ENCODE measurements at regions not wholly inside any gene's neighbourhood (a gene's known extent, or its start where the extent isn't known, plus 50 kb on each side); places are given as distances from the start of the nearest gene placed in this dataset.
A peak's percentile ranks its signal among the peaks of the same experiment; 100 is the strongest.
"Not testable (repeated sequence)": the region's sequence is repeated elsewhere in the genome, so short reads cannot be mapped to it uniquely, and the experiment has no call there.

DNA sequence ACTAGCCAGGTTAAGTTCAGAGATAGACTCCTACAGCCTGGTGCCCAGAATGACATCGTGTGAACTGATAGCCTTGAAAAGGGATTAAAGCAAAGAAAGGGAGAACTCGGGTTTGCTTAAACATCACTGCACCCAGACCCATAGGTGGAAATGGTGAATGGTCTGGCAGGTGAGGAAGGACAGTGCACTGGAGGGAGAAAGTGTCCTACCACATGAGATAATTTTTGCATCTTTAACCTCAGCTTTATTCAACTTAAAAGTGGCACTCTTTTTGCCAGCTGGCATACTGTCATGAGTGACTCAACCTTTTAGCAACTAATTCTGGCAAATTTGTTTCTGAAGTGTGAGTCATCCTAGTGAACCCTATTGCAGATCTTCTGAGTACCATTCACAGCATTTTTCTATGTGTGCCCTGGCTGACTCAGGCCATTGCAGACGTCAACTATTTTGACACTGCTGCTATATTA, 53.0 kb upstream of the DAPP1 start:
- DNase-seq (ENCODE audit: low read depth) = no peak

DNA sequence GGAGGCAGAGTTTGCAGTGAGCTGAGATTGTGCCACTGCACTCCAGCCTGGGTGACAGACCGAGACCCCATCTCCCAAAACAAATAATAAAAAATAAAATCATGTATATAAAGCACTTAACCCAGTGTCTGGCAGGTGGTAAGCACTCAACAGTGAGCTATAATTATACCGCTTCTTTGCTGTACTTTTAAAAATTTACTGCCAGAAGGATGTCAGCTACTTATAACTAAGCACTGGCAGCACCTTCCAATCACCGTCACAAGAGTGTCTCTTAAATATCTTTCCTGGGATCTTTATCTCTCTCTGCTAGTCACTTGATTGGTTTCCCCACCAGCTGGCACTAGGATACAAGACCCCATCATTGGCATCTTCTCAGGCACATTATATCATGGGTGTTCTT, 53.9 kb upstream of the DAPP1 start:
- DNase-seq (ENCODE audit: low read depth) = no peak

DNA sequence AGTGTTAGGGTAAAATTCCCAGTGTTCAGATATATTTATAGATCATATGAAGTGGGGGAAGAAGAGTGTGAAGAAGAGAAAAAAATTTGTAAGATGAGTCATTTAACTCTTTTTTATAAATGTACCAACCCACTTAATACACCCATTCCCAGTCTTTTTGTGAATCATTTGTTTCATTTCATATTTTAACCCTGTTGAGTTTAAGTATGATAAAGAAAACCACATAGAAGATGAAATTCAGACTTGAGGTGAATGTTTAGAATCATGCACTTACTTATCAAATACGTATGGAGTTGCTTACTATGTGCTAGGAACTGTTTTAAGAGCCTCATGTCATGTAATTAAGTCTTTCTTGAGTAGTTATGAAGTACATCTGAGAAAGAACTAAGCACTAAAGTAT, 56.6 kb upstream of the DAPP1 start:
- DNase-seq (ENCODE audit: low read depth) = no peak

DNA sequence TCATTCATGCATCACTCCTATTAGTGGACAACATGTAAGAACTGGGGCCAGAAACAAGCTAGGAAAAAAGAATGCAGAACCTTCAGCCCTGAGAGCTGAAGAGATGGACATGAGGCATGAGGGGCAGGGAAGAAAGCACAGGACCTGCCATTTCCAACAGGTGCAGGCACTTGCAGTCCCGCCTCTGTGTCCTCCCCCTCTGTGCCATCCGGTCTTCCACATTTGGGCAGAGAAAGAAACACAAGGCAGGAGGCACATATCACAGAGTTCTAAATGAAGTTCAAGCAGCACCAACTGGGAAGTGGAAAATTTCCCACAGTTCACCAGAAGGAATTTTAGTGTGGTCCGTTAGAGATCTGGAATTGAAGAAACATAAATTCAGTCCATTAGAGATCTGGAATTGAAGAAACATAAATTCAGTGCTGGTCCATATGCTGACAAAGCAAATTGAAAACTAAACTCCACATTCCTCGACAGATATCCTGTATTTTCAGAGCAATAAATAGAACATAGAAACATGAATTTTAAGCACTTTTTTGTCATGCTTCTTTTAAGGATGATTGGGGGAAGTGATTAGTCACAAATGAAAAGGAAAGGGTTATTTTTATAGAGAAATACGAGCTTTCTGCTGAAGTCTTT, 57.2 kb upstream of the DAPP1 start:
- DNase-seq (ENCODE audit: low read depth) = no peak

DNA sequence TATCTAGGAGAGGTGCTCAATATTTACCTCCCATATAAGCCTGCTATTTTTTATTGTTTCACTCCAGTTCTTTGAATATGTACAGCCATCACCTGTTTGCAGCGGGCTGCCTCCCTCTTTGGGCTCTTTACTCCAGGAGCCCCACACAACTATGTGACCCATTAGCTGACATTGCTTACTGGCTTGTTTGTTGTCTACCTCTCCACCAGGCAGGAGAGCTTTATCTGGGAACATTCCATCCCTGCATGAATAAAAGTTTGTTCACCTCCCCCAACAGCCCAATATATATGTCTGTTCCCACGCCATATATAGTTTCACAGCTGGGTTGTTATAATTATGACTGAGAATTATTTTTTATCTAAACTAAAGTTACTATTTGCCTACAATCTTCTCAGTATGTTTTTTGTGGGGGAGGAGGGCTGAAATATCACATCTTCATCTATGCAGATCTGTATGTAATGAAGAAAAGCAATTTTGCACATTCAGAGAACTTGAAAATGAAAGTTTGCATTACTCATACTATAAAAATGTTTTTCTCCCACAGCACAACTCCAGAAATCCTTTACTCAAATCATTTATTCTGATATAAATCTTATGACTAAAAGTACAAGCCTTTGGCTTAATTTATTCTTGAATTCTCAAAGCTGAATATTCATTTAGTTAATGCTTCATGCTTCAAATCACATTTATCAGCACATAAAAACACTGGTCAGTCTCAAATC, 61.2 kb upstream of the DAPP1 start:
- no peak for DNase-seq (ENCODE audit: low read depth)

DNA sequence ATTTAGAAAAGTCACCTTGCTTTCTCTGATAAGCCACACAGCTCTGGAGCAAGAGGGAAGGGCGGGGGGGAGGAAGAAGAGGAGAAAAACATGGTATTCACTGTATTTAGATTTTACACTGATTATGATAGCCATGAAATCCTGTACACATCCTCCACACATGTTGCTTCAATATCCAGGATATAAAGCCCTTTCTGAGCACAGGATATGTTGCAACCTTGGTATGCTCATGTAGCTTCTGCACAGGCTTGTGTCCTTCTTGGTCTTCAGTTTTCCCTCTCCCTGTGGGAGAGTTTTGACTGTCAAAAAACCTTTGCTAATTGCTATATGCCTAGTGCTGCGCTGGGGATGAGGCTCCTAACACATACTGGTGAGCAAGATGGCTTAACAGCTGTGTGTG, 61.9 kb upstream of the DAPP1 start:
- DNase-seq (ENCODE audit: low read depth) = no peak

DNA sequence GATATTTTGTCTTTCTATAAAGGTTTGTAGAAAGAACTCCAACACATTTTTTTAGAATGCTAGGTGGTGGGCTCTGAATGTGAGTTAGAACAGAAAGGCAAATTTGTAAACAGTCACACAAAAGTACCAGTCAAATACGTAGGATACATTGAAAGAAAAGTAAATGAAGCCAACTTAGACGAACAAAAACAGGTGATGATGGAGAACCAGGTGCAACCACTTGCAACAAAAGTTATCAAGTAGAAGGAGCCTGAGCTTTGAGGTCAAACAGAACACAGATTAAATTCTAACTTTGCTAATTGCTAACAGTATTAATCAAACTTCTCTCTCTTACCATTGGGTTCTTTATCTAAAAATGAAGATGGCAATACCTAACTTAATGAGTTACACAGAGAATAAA, 62.7 kb upstream of the DAPP1 start:
- DNase-seq (ENCODE audit: low read depth) = no peak

DNA sequence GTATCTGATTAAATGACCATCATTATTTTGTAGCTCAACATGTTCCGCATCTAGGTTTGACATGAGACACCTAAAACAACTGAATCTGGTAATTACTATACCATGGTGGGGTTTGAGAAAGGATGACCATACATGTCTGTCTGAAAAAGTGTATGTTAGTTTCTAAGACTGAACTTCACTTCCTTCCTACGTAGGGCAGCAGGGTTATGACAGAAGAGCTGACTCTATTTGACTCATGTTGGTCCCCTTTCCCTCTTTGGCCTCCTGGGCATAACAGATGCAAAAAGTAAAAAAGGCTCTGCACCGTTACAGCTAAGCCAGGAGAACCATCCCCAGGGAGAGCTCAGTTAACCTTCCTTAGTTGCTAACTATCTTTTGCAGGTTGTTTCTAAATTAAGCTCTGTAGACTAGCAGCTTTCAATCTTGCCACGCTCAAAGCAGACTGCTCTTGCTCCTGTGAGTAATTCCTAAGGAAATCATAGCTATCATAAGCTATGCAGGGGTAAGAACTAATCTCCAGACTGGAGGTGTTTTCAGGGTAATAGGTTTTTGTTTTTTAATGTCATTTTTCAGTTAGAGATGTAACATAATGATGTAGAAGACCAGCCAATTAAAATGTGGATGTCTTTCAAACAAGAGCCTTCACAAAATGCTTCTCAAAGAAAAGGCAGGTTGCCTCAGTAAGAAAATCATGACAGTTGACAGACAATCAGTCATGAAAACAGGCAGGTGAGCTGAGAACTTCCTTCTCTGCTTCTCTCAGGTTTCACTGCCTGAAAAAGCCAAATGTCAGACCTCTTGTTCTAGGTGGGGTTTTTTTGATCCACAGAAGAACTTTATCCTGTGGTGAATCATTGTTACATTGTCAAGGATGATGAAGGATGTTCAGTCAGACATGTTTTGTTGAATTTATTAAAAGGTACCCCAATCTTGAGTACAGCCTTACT, 66.9 kb upstream of the DAPP1 start:
- DNase-seq (ENCODE audit: low read depth) = no peak

DNA sequence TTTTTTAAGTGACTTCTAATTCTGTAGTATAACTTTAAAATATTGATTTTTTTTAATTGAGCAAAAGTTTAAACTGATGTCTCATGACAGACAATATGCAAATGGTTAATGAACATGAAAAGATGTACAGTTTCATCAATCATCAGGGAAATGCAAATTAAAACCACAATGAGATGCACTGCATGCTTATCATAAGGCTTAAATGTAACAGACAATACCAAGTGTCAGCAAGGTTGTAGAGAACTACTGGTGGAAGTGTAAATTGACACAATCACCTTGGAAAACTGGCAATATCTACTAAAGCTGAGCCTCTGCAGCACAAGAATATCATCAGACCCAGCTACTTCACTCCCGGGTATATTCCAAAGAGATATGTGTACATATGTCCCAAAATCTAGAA, 70.2 kb upstream of the DAPP1 start:
- DNase-seq (ENCODE audit: low read depth) = no peak

DNA sequence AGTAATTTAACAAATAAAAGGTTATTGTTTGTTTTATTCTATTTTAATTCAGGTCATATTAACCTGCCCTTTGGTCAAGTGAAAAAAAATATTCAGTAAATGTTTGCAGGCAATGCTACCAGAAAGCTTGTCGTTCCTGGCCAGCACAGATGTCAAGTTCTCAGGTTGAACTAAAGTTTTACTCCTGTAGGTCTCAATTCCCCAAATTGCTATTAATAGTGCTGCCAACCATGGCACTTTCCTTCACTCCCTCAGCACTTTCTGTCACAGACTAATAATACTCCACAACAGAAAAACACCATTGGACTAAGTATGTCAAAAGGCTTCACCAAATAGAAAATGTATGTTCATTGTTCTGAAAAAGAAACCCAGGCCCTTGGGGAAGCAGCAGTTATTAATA, 79.2 kb upstream of the C4orf54 start:
- DNase-seq (ENCODE audit: low read depth) = no peak

DNA sequence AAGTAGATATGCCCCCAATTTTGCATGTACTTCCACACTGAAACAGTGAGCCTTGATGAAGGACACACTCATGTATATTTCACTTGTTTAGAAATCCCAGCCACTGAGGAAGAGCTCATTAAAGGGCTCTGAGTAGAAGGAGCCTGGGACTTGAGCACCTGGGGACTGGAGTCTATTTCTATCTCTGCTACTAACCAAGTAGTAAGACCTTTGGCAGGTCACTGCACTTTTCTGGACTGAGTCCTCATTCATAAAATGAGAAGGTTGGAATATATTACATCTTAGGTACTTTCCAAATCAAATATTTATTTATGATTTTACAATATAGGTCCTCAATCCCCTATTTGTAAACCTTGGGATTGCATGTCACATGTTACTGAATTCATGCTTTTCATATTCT, 78.2 kb upstream of the C4orf54 start:
- DNase-seq (ENCODE audit: low read depth) = no peak

DNA sequence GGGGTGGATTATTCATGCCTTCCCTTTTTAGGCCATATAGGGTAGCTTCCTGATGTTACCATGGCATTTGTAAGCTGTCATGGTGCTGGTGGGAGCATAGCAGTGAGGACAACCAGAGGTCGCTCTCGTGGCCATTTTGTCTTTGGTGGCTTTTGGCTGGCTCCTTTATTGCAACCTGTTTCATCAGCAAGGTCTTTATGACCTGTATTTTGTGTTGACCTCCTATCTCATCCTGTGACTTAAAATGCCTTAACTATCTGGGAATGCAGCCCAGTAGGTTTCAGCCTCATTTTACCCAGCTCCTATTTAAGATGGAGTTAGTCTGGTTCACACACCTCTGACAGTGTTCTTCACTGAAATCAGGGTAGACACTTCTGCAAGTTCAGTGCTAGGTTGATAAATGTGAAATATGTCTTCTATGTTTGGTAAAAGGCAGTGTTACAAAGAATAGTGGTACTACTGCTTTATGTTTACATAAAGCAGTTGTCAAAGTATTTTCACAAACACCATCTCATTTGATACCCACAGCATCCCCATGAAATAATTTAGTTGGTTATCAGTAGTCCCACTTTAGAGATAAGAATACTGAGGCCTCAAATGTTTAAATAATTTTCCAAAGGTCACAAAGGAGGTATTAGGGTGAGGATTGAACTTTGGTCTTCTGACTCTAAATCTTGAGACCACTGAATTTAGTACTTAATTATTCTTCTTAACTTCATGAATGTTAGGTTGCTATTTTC, 77.1 kb upstream of the C4orf54 start:
- DNase-seq (ENCODE audit: low read depth) = no peak

DNA sequence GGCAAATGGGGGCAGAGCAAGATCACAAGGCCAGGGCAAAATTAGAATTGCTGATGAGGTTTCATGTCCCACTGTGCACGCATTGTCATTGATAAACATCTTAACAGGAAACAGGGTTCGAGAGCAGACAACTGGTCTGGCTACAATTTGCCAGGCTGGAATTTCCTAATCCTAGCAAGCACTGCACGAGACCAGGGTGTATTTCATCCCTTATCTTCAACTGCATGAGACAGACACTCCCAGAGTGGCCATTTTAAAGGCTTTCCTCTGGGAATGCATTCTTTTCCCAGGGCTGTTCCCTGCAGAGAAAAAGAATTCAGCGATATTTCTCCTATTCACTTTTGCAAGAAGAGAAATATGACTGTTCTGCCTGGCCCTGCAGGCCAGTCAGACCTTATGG, 75.8 kb upstream of the C4orf54 start:
- DNase-seq (ENCODE audit: low read depth) = not testable (repeated sequence)

DNA sequence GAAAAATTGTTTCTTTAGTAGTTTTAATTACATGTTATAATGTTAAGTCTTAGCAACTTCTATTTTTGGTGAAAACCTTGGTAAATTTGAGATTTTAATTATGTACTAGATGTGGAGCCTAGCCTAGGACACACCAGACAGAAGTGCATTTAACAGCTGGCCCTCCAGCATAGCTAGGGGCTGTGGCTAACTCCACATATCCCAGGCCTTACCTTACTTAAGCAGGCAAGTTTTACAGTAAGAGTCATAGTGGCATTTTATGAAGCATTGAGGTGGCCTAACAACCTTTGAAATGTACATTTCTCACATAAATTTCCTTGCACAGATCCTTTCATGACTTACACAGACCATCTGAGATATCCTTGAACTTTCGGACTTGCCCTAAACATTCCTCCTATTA, 71.6 kb upstream of the C4orf54 start:
- no peak for DNase-seq (ENCODE audit: low read depth)

DNA sequence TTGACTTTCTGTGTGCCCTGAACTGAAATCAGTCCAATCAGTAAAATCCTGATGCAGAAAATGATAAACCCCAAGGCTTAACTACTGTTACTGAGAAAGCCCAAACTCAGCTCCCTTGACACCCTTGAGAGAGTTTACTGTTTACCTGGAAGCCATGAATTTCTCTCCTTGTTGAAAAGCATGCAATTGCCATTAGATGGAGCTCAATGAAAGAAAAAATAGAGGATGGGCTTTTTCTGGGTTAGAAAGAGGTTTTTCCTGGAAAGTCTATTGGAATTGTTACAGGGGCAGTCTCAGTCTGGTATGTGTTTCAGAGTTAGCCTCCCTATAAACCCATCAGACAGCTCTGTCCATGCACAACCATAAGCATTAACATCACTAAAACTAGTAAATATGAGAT, 66.4 kb upstream of the C4orf54 start:
- no peak for DNase-seq (ENCODE audit: low read depth)

DNA sequence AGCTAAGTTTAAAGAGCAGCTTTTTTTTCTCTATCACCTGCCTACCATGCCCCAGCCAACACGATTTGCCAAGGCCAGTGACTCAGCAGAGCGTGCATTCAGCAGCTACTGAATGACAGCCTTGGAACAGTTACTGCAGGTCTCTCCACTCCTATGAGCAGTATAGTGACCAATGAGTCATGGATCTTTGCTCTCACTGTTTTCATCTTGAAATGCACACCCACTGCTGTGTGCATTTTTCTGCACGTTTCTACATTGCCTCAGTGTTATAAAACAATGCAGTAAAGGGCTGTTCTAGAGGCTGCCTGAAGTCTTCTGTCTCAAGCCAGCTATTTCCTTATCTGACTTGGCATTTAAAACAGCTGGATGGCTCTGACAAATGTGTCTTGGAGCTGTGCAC, 66.0 kb upstream of the C4orf54 start:
- no peak for DNase-seq (ENCODE audit: low read depth)

DNA sequence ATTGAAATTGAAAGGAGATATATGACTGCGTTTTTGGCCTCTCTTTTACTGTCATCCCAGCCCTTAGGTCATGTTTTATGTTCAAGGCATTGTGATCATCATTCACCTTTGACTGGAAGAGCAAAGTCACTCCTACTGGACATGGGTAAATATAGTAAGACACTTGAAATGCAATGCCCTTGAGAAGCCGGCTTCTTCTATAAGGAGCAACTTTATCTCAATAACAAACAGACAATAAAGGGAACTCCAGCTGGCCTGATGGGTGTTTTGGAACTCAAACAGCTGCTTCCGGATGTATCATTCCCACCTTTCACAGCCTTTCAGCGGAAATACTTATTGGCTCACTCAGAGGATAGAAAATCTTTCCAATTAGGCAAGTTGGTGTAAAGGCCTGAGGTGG, 65.1 kb upstream of the C4orf54 start:
- no peak for DNase-seq (ENCODE audit: low read depth)

DNA sequence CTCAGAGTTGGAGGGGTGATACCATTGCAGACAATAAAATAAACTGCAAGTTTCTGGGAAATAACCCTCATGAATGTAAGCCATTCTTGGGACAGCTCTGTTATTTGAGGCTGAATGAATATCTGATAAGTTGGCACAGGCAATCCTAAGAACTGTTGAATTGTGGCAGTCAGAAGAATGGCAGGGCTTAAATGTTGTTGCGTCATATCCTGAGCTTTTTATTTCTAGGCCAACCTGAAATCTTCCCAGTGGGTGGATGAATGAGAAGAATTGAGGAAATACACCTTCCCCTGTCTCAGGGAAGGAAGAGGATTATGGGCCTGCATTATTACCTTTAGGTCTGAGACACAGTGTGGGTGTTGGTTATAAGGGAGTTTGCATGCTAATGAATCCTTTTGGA, 64.4 kb upstream of the C4orf54 start:
- DNase-seq (ENCODE audit: low read depth) = no peak

DNA sequence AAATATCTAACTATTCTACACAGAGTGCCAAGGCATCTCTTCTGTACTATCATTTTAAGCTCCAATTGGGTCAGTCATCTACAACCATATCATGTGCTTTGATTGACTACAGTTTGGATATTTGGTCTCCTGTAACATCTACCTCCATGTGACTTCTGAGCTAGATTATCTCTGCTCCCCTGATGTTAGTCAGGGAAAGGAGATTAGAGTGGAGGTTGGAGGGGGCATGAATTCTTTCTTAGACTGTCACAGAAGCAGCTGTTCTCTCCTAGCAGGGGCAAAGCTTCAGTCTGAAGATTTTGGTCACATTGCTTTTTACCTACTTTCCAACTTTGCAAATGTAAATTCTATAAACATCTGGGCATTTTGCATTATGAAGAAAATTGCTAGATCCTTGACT, 62.6 kb upstream of the C4orf54 start:
- DNase-seq (ENCODE audit: low read depth) = no peak

DNA sequence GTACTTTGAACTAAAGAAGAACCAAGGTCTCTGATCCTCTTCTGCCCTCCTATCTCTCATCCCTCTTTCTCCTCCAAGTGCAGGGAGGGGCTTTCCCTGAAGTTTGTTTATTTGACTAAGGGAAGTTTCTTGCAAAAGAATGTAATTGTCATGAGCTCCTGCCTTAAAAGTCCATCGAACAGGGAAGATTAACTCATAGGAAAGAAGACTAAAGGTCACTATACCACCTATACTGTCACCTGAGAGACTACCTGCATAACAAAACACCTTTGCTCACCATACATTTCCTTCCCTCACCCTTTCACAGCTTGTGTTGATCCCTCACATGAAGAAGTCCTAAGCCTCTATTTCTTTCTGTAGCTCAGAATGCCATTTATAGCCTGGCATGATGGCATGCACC, 59.4 kb upstream of the C4orf54 start:
- DNase-seq (ENCODE audit: low read depth) = no peak

DNA sequence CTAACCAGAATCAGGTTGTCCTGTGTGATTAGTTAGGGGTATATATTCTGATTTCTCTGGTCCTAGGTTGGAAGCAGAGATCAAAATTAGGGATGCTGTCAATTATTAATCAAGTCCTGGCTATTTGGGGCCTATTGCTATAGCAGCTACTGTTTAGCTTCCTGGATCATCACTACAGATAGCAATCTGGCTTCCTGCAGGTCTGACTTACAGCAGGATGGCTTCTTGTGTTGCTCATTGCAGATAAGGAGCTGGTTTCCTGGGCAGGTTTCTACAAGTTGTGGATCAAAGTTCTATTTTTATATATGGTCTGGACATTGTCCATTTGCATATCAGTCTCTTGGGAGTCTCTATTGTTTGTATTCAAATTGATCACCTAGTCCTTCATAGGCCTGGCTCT, 57.7 kb upstream of the C4orf54 start:
- DNase-seq (ENCODE audit: low read depth) = peak; percentile 24

DNA sequence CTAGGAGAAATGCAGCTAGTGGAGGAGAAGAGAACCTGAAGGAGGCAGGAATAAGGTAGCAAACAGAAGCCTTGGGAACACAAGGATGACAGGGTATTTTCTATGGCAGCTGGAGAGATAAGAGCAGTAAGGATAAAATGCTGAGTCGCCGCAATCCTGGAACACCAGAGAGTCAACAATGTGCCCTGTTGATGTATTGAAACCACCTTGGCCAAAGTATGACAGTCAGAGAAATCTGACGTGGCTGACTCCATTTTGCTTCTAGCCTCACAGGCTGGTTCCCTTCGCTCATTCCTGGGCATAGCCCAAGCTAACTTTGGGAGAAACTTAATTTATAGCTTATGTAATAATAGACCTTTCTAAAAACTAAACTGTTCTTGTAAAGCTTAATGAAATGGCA, 56.6 kb upstream of the C4orf54 start:
- DNase-seq (ENCODE audit: low read depth) = no peak
